ENCODE measurements at regions not wholly inside any gene's neighbourhood (a gene's known extent, or its start where the extent isn't known, plus 50 kb on each side); places are given as distances from the start of the nearest gene placed in this dataset.

GRCh38 chr6:4620284-4621151, 155.7 kb upstream of the CDYL start:
- ATAC-seq = no peak
- intact Hi-C loops (cut with micrococcal nuclease; ENCODE audit: unreplicated experiment) = no loop called here
- ChIA-PET CTCF (interaction anchor here (0.6 kb wide), 1 partner anchor 155 kb away, joined by 5 read pairs; no protein-coding TSS in a partner anchor), POLR2A (no interaction called here)
- Histone ChIP-seq H3K4me1 (ENCODE audit: control insufficient read depth, insufficient read depth, low read length) (no peaks in the 10 kb centered on the region), H3K4me3 (ENCODE audit: low read depth in 2 of 2, low read length in 2 of 2) (no peak overlapping the region), H3K36me3 (ENCODE audit: control insufficient read depth, insufficient read depth, low read length) (no peaks in the 10 kb centered on the region), H3K27me3 (ENCODE audit: control insufficient read depth, insufficient read depth, low read length) (no peaks in the 10 kb centered on the region), H3K9me3 (ENCODE audit: control insufficient read depth, insufficient read depth, low read depth, low read length) (no peaks in the 10 kb centered on the region), H3K27ac (ENCODE audit: low read length) (no peak overlapping the region)
- in situ Hi-C loops (cut with HindIII; ENCODE audit: low pct_unique_long_range_greater_than_20kb, low sequenced_read_pairs) = no loop called here
- no peak for DNase-seq (ENCODE audit: low read depth, low spot score)
- TF ChIP-seq TCF7L2 (IDR thresholded peaks at IDR 0.05; ENCODE audit: low read depth, low read length) (no peak), POLR2AphosphoS5 (IDR thresholded peaks at IDR 0.05; ENCODE audit: low read depth, low read length) (no peak), REST (IDR thresholded peaks at IDR 0.05; ENCODE audit: insufficient read depth in 1 of 2, low read depth in 2 of 2, low read length in 1 of 2) (no peak), SIN3A (IDR thresholded peaks at IDR 0.05; ENCODE audit: borderline replicate concordance, insufficient read depth, low read depth, low read length) (no peak)
- TF ChIP-seq, protein P1, sequence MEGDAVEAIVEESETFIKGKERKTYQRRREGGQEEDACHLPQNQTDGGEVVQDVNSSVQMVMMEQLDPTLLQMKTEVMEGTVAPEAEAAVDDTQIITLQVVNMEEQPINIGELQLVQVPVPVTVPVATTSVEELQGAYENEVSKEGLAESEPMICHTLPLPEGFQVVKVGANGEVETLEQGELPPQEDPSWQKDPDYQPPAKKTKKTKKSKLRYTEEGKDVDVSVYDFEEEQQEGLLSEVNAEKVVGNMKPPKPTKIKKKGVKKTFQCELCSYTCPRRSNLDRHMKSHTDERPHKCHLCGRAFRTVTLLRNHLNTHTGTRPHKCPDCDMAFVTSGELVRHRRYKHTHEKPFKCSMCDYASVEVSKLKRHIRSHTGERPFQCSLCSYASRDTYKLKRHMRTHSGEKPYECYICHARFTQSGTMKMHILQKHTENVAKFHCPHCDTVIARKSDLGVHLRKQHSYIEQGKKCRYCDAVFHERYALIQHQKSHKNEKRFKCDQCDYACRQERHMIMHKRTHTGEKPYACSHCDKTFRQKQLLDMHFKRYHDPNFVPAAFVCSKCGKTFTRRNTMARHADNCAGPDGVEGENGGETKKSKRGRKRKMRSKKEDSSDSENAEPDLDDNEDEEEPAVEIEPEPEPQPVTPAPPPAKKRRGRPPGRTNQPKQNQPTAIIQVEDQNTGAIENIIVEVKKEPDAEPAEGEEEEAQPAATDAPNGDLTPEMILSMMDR (IDR thresholded peaks at IDR 0.05) = no peak
- BruUV-seq (replicated peaks) = no TSS peak

- in situ Hi-C loops (cut with HindIII; ENCODE audit: low pct_unique_long_range_greater_than_20kb, low sequenced_read_pairs) = no loop called here
- CTCF ChIA-PET = no interaction called here
- no peaks in the 10 kb centered on the region for H3K36me3 ChIP-seq (ENCODE audit: control insufficient read depth, insufficient read depth, low read length)
- POLR2A ChIA-PET = interaction anchor here (0.6 kb wide), 1 partner anchor 228 kb away, joined by 3 read pairs; no protein-coding TSS in a partner anchor
- ATAC-seq = no peak
- DNase-seq (ENCODE audit: low read depth, low spot score) = no peak
- H3K27me3 ChIP-seq (ENCODE audit: control insufficient read depth, insufficient read depth, low read length) = no peaks in the 10 kb centered on the region
- no peaks in the 10 kb centered on the region for H3K4me1 ChIP-seq (ENCODE audit: control insufficient read depth, insufficient read depth, low read length)
- no TSS peak for BruUV-seq (replicated peaks)
- H3K4me3 ChIP-seq (ENCODE audit: low read depth in 2 of 2, low read length in 2 of 2) = no peak overlapping the region
- intact Hi-C loops (cut with micrococcal nuclease; ENCODE audit: unreplicated experiment) = no loop called here
- TF ChIP-seq SIN3A (IDR thresholded peaks at IDR 0.05; ENCODE audit: borderline replicate concordance, insufficient read depth, low read depth, low read length) (no peak), TCF7L2 (IDR thresholded peaks at IDR 0.05; ENCODE audit: low read depth, low read length) (no peak), POLR2AphosphoS5 (IDR thresholded peaks at IDR 0.05; ENCODE audit: low read depth, low read length) (no peak), REST (IDR thresholded peaks at IDR 0.05; ENCODE audit: insufficient read depth in 1 of 2, low read depth in 2 of 2, low read length in 1 of 2) (no peak)
- TF ChIP-seq, protein P1 (IDR thresholded peaks at IDR 0.05) = no peak
- H3K9me3 ChIP-seq (ENCODE audit: control insufficient read depth, insufficient read depth, low read depth, low read length) = no peaks in the 10 kb centered on the region
- H3K27ac ChIP-seq (ENCODE audit: low read length) = no peak overlapping the region
These were observed 159.9 kb upstream of the CDYL start for GRCh38 chr6:4616311-4616710.

All from Panc1 (cell line).